HL-60 (cell line): ENCODE measurements at regions not wholly inside any gene's neighbourhood (a gene's known extent, or its start where the extent isn't known, plus 50 kb on each side); places are given as distances from the start of the nearest gene placed in this dataset.
A peak's percentile ranks its signal among the peaks of the same experiment; 100 is the strongest.

Experiments
- DNase-seq, 2 experiments: peaks; one replicate each; pipeline ENCODE4 v3.0.0-alpha.2; 2010 to 2020; ENCODE audit warnings: low read depth in 1 of 2, low spot score in 1 of 2
- H3K27ac ChIP-seq: fragments of 250-450 bp; sonication (Bioruptor Pico); replicated peaks from 2 replicates; pipeline ENCODE4 v1.5.1; 2020; ENCODE audit warnings: mild to moderate bottlenecking, moderate library complexity
- H3K27me3 ChIP-seq: fragments of 250-450 bp; sonication (Bioruptor Pico); 2 replicates; pipeline ENCODE4 v1.5.1; 2021; ENCODE audit warnings: mild to moderate bottlenecking, moderate library complexity; ENCODE audit not compliant: insufficient read depth, poor library complexity, severe bottlenecking
- H3K4me3 ChIP-seq: replicated peaks from 2 replicates; pipeline ENCODE4 v1.5.1; 2011; ENCODE audit warnings: mild to moderate bottlenecking, control low read depth, low read length; ENCODE audit not compliant: insufficient read depth
- GABPA ChIP-seq: IDR thresholded peaks from 2 replicates; pipeline ENCODE4 v1.6.1; 2012; ENCODE audit warnings: low read depth
- POLR2AphosphoS5 ChIP-seq: IDR thresholded peaks from 2 replicates; pipeline ENCODE4 v1.6.1; 2012; ENCODE audit warnings: low read depth
- SPI1 ChIP-seq: IDR thresholded peaks from 2 replicates; pipeline ENCODE4 v1.6.1; 2012; ENCODE audit warnings: low read depth, mild to moderate bottlenecking, borderline replicate concordance
- TF ChIP-seq, protein P1 (sequence below): IDR thresholded peaks from 2 replicates; pipeline ENCODE4 v1.6.1; 2012; ENCODE audit warnings: low read depth; ENCODE audit not compliant: insufficient replicate concordance
- TF ChIP-seq, protein P2 (sequence below): IDR thresholded peaks from one replicate; pipeline ENCODE4 v1.5.1; 2011; ENCODE audit warnings: low read length, control low read depth, inconsistent platforms; ENCODE audit not compliant: insufficient read depth

- peak in 1 of 2 experiments; percentile 60 for DNase-seq
- Histone ChIP-seq H3K4me3 (no peak overlapping the region), H3K27ac (no peak overlapping the region), H3K27me3 (no peaks in the 10 kb centered on the region)
- TF ChIP-seq POLR2AphosphoS5 (no peak), SPI1 (peak; percentile 86), GABPA (no peak)
- TF ChIP-seq, protein P1, sequence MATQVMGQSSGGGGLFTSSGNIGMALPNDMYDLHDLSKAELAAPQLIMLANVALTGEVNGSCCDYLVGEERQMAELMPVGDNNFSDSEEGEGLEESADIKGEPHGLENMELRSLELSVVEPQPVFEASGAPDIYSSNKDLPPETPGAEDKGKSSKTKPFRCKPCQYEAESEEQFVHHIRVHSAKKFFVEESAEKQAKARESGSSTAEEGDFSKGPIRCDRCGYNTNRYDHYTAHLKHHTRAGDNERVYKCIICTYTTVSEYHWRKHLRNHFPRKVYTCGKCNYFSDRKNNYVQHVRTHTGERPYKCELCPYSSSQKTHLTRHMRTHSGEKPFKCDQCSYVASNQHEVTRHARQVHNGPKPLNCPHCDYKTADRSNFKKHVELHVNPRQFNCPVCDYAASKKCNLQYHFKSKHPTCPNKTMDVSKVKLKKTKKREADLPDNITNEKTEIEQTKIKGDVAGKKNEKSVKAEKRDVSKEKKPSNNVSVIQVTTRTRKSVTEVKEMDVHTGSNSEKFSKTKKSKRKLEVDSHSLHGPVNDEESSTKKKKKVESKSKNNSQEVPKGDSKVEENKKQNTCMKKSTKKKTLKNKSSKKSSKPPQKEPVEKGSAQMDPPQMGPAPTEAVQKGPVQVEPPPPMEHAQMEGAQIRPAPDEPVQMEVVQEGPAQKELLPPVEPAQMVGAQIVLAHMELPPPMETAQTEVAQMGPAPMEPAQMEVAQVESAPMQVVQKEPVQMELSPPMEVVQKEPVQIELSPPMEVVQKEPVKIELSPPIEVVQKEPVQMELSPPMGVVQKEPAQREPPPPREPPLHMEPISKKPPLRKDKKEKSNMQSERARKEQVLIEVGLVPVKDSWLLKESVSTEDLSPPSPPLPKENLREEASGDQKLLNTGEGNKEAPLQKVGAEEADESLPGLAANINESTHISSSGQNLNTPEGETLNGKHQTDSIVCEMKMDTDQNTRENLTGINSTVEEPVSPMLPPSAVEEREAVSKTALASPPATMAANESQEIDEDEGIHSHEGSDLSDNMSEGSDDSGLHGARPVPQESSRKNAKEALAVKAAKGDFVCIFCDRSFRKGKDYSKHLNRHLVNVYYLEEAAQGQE = no peak
- TF ChIP-seq, protein P2, sequence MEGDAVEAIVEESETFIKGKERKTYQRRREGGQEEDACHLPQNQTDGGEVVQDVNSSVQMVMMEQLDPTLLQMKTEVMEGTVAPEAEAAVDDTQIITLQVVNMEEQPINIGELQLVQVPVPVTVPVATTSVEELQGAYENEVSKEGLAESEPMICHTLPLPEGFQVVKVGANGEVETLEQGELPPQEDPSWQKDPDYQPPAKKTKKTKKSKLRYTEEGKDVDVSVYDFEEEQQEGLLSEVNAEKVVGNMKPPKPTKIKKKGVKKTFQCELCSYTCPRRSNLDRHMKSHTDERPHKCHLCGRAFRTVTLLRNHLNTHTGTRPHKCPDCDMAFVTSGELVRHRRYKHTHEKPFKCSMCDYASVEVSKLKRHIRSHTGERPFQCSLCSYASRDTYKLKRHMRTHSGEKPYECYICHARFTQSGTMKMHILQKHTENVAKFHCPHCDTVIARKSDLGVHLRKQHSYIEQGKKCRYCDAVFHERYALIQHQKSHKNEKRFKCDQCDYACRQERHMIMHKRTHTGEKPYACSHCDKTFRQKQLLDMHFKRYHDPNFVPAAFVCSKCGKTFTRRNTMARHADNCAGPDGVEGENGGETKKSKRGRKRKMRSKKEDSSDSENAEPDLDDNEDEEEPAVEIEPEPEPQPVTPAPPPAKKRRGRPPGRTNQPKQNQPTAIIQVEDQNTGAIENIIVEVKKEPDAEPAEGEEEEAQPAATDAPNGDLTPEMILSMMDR = no peak
Observed at GRCh38 chr14:23697680-23698079, 61.5 kb downstream of the DHRS2 start.

DNA sequence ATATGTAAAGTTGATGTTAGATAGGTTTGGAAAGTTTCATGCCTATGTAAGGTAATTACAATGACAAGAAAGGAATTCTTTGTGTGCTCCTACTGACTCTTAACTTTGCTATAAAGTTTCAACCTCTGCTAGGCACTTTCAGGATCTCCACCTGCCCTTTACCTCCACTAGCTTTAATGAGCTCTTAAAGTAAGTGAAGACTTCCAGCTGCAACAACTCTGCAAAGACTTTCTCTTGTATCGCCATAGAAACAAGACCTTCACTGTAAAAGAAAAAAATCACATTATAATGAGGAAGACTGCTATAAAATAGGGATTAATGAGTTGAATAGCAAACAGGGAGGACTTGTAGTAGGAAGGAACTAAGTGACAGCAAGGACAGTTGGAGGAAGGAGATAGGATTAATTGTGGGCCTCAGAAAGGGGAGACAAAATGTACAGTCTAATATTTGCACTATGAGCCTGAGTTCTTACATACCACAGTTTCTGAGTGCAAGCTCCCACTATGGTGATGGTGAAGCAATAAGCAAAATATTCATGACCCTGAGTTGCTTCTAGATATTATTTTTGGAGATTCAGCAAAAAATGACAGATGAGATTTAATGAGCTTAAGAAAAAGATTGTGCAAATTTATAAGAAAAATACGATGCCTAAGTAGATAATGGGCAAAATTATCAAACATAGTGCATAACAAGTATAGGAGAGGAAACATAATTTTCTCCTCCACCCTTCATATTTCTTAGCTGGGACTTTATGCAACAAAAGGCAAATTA lies 66.7 kb downstream of the DHRS2 start:
- Histone ChIP-seq H3K27me3 (no peaks in the 10 kb centered on the region), H3K27ac (no peak overlapping the region), H3K4me3 (no peak overlapping the region)
- no peak for TF ChIP-seq SPI1
- TF ChIP-seq, protein P2 = no peak
- TF ChIP-seq POLR2AphosphoS5 = no peak
- TF ChIP-seq, protein P1 = no peak
- no peak for TF ChIP-seq GABPA
- DNase-seq = no peak

- no peak overlapping the region for H3K4me3 ChIP-seq
- no peaks in the 10 kb centered on the region for H3K27me3 ChIP-seq
- H3K27ac ChIP-seq = no peak overlapping the region
- TF ChIP-seq, protein P1 = no peak
- no peak for DNase-seq
Observed at GRCh38 chr14:23704890-23705289, 68.7 kb downstream of the DHRS2 start.
